H9 (cell line): ENCODE measurements at regions not wholly inside any gene's neighbourhood (a gene's known extent, or its start where the extent isn't known, plus 50 kb on each side); places are given as distances from the start of the nearest gene placed in this dataset.

Experiments used
- DNase-seq: peaks from one replicate; pipeline ENCODE4 v3.0.0-alpha.2; 2017
- H2AFZ ChIP-seq: one replicate; pipeline ENCODE4 v1.6.1; 2013; ENCODE audit warnings: mild to moderate bottlenecking, low read length, control low read depth, moderate library complexity
- H2AK5ac ChIP-seq: 2 replicates; pipeline ENCODE4 v1.6.1; 2013; ENCODE audit warnings: low read length, control low read depth, mixed read lengths; ENCODE audit not compliant: insufficient read length
- H2BK120ac ChIP-seq: one replicate; pipeline ENCODE4 v1.6.1; 2013; ENCODE audit warnings: low read depth, mild to moderate bottlenecking, low read length, control low read depth, inconsistent platforms; ENCODE audit not compliant: poor library complexity, severe bottlenecking
- H2BK12ac ChIP-seq: 2 replicates; pipeline ENCODE4 v1.6.1; 2013; ENCODE audit warnings: low read length, control low read depth, mixed read lengths, low read depth; ENCODE audit not compliant: insufficient read length
- H2BK15ac ChIP-seq: 2 replicates; pipeline ENCODE4 v1.6.1; 2013; ENCODE audit warnings: low read depth, low read length, control low read depth
- H2BK20ac ChIP-seq: one replicate; pipeline ENCODE4 v1.6.1; 2013; ENCODE audit warnings: low read depth, mild to moderate bottlenecking, low read length, control low read depth, inconsistent platforms; ENCODE audit not compliant: poor library complexity, severe bottlenecking
- H2BK5ac ChIP-seq: 2 replicates; pipeline ENCODE4 v1.6.1; 2013; ENCODE audit warnings: low read length, control low read depth, mixed read lengths; ENCODE audit not compliant: insufficient read length
- H3K14ac ChIP-seq: 2 replicates; pipeline ENCODE4 v1.6.1; 2013; ENCODE audit warnings: low read length, control low read depth; ENCODE audit not compliant: insufficient read depth
- H3K18ac ChIP-seq: 2 replicates; pipeline ENCODE4 v1.6.1; 2013; ENCODE audit warnings: low read depth, mild to moderate bottlenecking, mixed read lengths, low read length, control low read depth; ENCODE audit not compliant: insufficient read length
- H3K23ac ChIP-seq: 2 replicates; pipeline ENCODE4 v1.6.1; 2013; ENCODE audit warnings: low read length, control low read depth, mixed read lengths, low read depth; ENCODE audit not compliant: insufficient read length
- H3K23me2 ChIP-seq: 2 replicates; pipeline ENCODE4 v1.6.1; 2013; ENCODE audit warnings: low read depth, mild to moderate bottlenecking, mixed read lengths, low read length, control low read depth; ENCODE audit not compliant: insufficient read length, poor library complexity, severe bottlenecking
- H3K27ac ChIP-seq: 2 replicates; pipeline ENCODE4 v1.5.1; 2013; ENCODE audit warnings: low read length, control low read depth, mixed read lengths, low read depth; ENCODE audit not compliant: insufficient read length
- H3K27me3 ChIP-seq: 2 replicates; pipeline ENCODE4 v1.6.1; 2013; ENCODE audit warnings: low read length, control low read depth, inconsistent platforms; ENCODE audit not compliant: insufficient read depth
- H3K4ac ChIP-seq: 2 replicates; pipeline ENCODE4 v1.6.1; 2013; ENCODE audit warnings: low read depth, mild to moderate bottlenecking, control low read depth, inconsistent platforms, low read length, moderate library complexity
- H3K4me1 ChIP-seq: 2 replicates; pipeline ENCODE4 v1.6.1; 2013; ENCODE audit warnings: low read length, control low read depth, inconsistent platforms; ENCODE audit not compliant: insufficient read depth
- H3K4me2 ChIP-seq: 2 replicates; pipeline ENCODE4 v1.6.1; 2013; ENCODE audit warnings: low read length, control low read depth, mixed read lengths; ENCODE audit not compliant: insufficient read length, insufficient read depth
- H3K56ac ChIP-seq: 2 replicates; pipeline ENCODE4 v1.6.1; 2013; ENCODE audit warnings: low read depth, mild to moderate bottlenecking, mixed read lengths, low read length, control low read depth; ENCODE audit not compliant: insufficient read length
- H3K79me1 ChIP-seq: 2 replicates; pipeline ENCODE4 v1.6.1; 2013; ENCODE audit warnings: low read depth, mild to moderate bottlenecking, moderate library complexity, low read length, control low read depth, inconsistent platforms; ENCODE audit not compliant: insufficient read depth, poor library complexity, severe bottlenecking
- H3K79me2 ChIP-seq: 2 replicates; pipeline ENCODE4 v1.6.1; 2013; ENCODE audit warnings: low read length, control low read depth, inconsistent platforms; ENCODE audit not compliant: insufficient read depth
- H3K9ac ChIP-seq: 2 replicates; pipeline ENCODE4 v1.6.1; 2013; ENCODE audit warnings: low read length, control low read depth, mixed read lengths; ENCODE audit not compliant: insufficient read length; ENCODE audit errors: extremely low read depth
- H3K9me3 ChIP-seq: one replicate; pipeline ENCODE4 v1.6.1; 2013; ENCODE audit warnings: low read depth, low read length, inconsistent platforms; ENCODE audit not compliant: control insufficient read depth
- H3T11ph ChIP-seq: one replicate; pipeline ENCODE4 v1.6.1; 2013; ENCODE audit warnings: mild to moderate bottlenecking, low read length, control low read depth, inconsistent platforms
- H4K20me1 ChIP-seq: one replicate; pipeline ENCODE4 v1.6.1; 2013; ENCODE audit not compliant: control insufficient read depth, insufficient read length, insufficient read depth
- H4K5ac ChIP-seq: 2 replicates; pipeline ENCODE4 v1.6.1; 2013; ENCODE audit warnings: low read depth, mild to moderate bottlenecking, mixed read lengths, low read length, control low read depth; ENCODE audit not compliant: insufficient read length
- H4K8ac ChIP-seq: replicated peaks from 2 replicates; pipeline ENCODE4 v1.6.1; 2013; ENCODE audit warnings: low read length, control low read depth, mixed read lengths, low read depth; ENCODE audit not compliant: insufficient read length
- H4K91ac ChIP-seq: 2 replicates; pipeline ENCODE4 v1.6.1; 2013; ENCODE audit warnings: low read depth, mild to moderate bottlenecking, moderate library complexity, mixed read lengths, low read length, control low read depth; ENCODE audit not compliant: insufficient read length
- H3K27ac Mint-ChIP-seq, 3 experiments: 2 replicates in 2 of 3; 3 replicates in 1 of 3; pipeline ENCODE4 v1.8.0; 2020 to 2021; ENCODE audit warnings: mixed read lengths in 3 of 3, mild to moderate bottlenecking in 1 of 3, moderate library complexity in 1 of 3
- H3K27me3 Mint-ChIP-seq: 2 replicates; pipeline ENCODE4 v1.8.0; 2021; ENCODE audit warnings: low read depth, mild to moderate bottlenecking, moderate library complexity, mixed read lengths
- H3K36me3 Mint-ChIP-seq, 3 experiments: 2 replicates in 2 of 3; 3 replicates in 1 of 3; pipeline ENCODE4 v1.8.0; 2020 to 2021; ENCODE audit warnings: low read depth in 3 of 3, mixed read lengths in 3 of 3; ENCODE audit not compliant: insufficient read depth in 1 of 3
- H3K4me1 Mint-ChIP-seq, 2 experiments: 2 replicates each; pipeline ENCODE4 v1.8.0; 2020; ENCODE audit warnings: mixed read lengths in 2 of 2
- H3K4me3 Mint-ChIP-seq, 2 experiments: 2 replicates in 1 of 2; 3 replicates in 1 of 2; pipeline ENCODE4 v1.8.0; 2020 to 2021; ENCODE audit warnings: mild to moderate bottlenecking in 2 of 2, mixed read lengths in 2 of 2, moderate library complexity in 1 of 2
- H3K9me3 Mint-ChIP-seq, 2 experiments: 2 replicates in 1 of 2; 3 replicates in 1 of 2; pipeline ENCODE4 v1.8.0; 2020; ENCODE audit warnings: mild to moderate bottlenecking in 2 of 2, mixed read lengths in 2 of 2, moderate library complexity in 1 of 2
- TF ChIP-seq, protein P1 (sequence below): fragments of 200-600 bp; sonication (generic); conservative IDR thresholded peaks from 3 replicates; pipeline ENCODE4 v1.8.0; 2021; ENCODE audit warnings: antibody characterized with exemption, mild to moderate bottlenecking

DNA sequence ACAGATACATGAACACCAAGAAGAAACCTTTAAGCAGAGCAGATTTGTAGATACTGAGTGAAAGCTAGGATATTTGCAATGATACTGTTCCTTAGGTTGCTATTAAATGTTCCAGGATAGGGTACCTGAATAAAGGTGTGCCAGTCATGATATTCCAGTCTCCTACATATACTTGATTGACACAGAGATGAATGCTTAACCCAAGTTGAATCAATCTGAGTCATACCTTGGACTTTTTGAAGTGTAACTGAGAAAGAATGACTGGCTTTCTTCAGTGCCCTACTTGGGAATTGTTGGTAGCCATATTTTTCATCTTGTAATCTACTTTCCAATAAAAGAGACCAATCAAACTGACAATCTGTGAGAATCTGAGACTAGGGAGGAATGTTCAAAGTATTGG is 805.7 kb upstream of the GHITM start:
- TF ChIP-seq, protein P1, sequence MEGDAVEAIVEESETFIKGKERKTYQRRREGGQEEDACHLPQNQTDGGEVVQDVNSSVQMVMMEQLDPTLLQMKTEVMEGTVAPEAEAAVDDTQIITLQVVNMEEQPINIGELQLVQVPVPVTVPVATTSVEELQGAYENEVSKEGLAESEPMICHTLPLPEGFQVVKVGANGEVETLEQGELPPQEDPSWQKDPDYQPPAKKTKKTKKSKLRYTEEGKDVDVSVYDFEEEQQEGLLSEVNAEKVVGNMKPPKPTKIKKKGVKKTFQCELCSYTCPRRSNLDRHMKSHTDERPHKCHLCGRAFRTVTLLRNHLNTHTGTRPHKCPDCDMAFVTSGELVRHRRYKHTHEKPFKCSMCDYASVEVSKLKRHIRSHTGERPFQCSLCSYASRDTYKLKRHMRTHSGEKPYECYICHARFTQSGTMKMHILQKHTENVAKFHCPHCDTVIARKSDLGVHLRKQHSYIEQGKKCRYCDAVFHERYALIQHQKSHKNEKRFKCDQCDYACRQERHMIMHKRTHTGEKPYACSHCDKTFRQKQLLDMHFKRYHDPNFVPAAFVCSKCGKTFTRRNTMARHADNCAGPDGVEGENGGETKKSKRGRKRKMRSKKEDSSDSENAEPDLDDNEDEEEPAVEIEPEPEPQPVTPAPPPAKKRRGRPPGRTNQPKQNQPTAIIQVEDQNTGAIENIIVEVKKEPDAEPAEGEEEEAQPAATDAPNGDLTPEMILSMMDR = no peak
- H3K4ac ChIP-seq = no peak overlapping the region
- no peaks in the 10 kb centered on the region for H3K9me3 ChIP-seq
- H3K36me3 Mint-ChIP-seq = peaks cover under 1 to 5% (median 5%) of the 10 kb centered on the region in 3 experiments; a peak in 1 of 7 replicates
- no peak overlapping the region for H3K56ac ChIP-seq
- no peak overlapping the region for H3K9ac ChIP-seq
- no peaks in the 10 kb centered on the region for H3K4me1 Mint-ChIP-seq
- H3K18ac ChIP-seq = no peak overlapping the region
- no peaks in the 10 kb centered on the region for H3K4me1 ChIP-seq
- no peak overlapping the region for H3K23ac ChIP-seq
- no peak for DNase-seq
- no peak overlapping the region for H2BK120ac ChIP-seq
- H4K91ac ChIP-seq = no peak overlapping the region
- H2BK12ac ChIP-seq = no peak overlapping the region
- H3K4me2 ChIP-seq = no peak overlapping the region
- H2AK5ac ChIP-seq = no peak overlapping the region
- H3K79me1 ChIP-seq = no peaks in the 10 kb centered on the region
- H3K27ac ChIP-seq = no peak overlapping the region
- no peak overlapping the region for H4K5ac ChIP-seq
- H3K27me3 Mint-ChIP-seq = no peaks in the 10 kb centered on the region
- H3K4me3 Mint-ChIP-seq = no peak overlapping the region
- no peak overlapping the region for H4K8ac ChIP-seq
- H3T11ph ChIP-seq = no peak overlapping the region
- no peak overlapping the region for H3K27ac Mint-ChIP-seq
- no peak overlapping the region for H3K14ac ChIP-seq
- no peak overlapping the region for H2BK15ac ChIP-seq
- H2BK20ac ChIP-seq = no peak overlapping the region
- no peaks in the 10 kb centered on the region for H4K20me1 ChIP-seq
- H3K23me2 ChIP-seq = no peaks in the 10 kb centered on the region
- H3K9me3 Mint-ChIP-seq = peaks cover 2 to 5% of the 10 kb centered on the region in 2 experiments; a peak in 4 of 5 replicates
- no peak overlapping the region for H2AFZ ChIP-seq
- H2BK5ac ChIP-seq = no peak overlapping the region
- no peaks in the 10 kb centered on the region for H3K27me3 ChIP-seq
- no peaks in the 10 kb centered on the region for H3K79me2 ChIP-seq
